ENCODE measurements at regions not wholly inside any gene's neighbourhood (a gene's known extent, or its start where the extent isn't known, plus 50 kb on each side); places are given as distances from the start of the nearest gene placed in this dataset.
"Not testable (repeated sequence)": the region's sequence is repeated elsewhere in the genome, so short reads cannot be mapped to it uniquely, and the experiment has no call there.

- no peak for DNase-seq (ENCODE audit: low read depth in 2 of 2)
These were observed 641.5 kb downstream of the GABRG1 start for GRCh38 chr4:45482346-45482745.

- DNase-seq (ENCODE audit: low read depth in 2 of 2), result no peak
These were observed 646.5 kb downstream of the GABRG1 start for GRCh38 chr4:45477311-45477733.

- DNase-seq (ENCODE audit: low read depth in 2 of 2), result no peak
These were observed 648.3 kb downstream of the GABRG1 start for GRCh38 chr4:45475548-45475947.

- no peak for DNase-seq (ENCODE audit: low read depth in 2 of 2)
These were observed 651.4 kb downstream of the GABRG1 start for GRCh38 chr4:45472490-45472889.

- no peak for DNase-seq (ENCODE audit: low read depth in 2 of 2)
These were observed 652.5 kb downstream of the GABRG1 start for GRCh38 chr4:45471335-45471734.

GRCh38 chr4:45467157-45467556 is 656.7 kb downstream of the GABRG1 start:
- DNase-seq (ENCODE audit: low read depth in 2 of 2), result no peak

- DNase-seq (ENCODE audit: low read depth in 2 of 2), result not testable (repeated sequence)
These were observed 663.7 kb downstream of the GABRG1 start for GRCh38 chr4:45460157-45460556.

GRCh38 chr4:45455217-45455616 is 668.6 kb downstream of the GABRG1 start:
- no peak for DNase-seq (ENCODE audit: low read depth in 2 of 2)

- no peak for DNase-seq (ENCODE audit: low read depth in 2 of 2)
These were observed 670.5 kb downstream of the GABRG1 start for GRCh38 chr4:45453258-45453853.

- no peak for DNase-seq (ENCODE audit: low read depth in 2 of 2)
These were observed 681.4 kb downstream of the GABRG1 start for GRCh38 chr4:45442466-45442865.

- no peak for DNase-seq (ENCODE audit: low read depth in 2 of 2)
These were observed 685.8 kb downstream of the GABRG1 start for GRCh38 chr4:45438047-45438446.

GRCh38 chr4:45437381-45437780 is 686.5 kb downstream of the GABRG1 start:
- no peak for DNase-seq (ENCODE audit: low read depth in 2 of 2)

- DNase-seq (ENCODE audit: low read depth in 2 of 2), result no peak
These were observed 698.7 kb downstream of the GABRG1 start for GRCh38 chr4:45425135-45425534.

- DNase-seq (ENCODE audit: low read depth in 2 of 2), result no peak
These were observed 697.5 kb upstream of the GNPDA2 start for GRCh38 chr4:45423896-45424295.

- DNase-seq (ENCODE audit: low read depth in 2 of 2), result not testable (repeated sequence)
These were observed 693.8 kb upstream of the GNPDA2 start for GRCh38 chr4:45420091-45420674.

- DNase-seq (ENCODE audit: low read depth in 2 of 2), result no peak
These were observed 684.4 kb upstream of the GNPDA2 start for GRCh38 chr4:45410701-45411210.

GRCh38 chr4:45409536-45409935 is 683.2 kb upstream of the GNPDA2 start:
- no peak for DNase-seq (ENCODE audit: low read depth in 2 of 2)

GRCh38 chr4:45408996-45409395 is 682.6 kb upstream of the GNPDA2 start:
- DNase-seq (ENCODE audit: low read depth in 2 of 2), result no peak

GRCh38 chr4:45399116-45399515 is 672.8 kb upstream of the GNPDA2 start:
- DNase-seq (ENCODE audit: low read depth in 2 of 2), result no peak

- no peak for DNase-seq (ENCODE audit: low read depth in 2 of 2)
These were observed 659.0 kb upstream of the GNPDA2 start for GRCh38 chr4:45385306-45385705.

- no peak for DNase-seq (ENCODE audit: low read depth in 2 of 2)
These were observed 644.1 kb upstream of the GNPDA2 start for GRCh38 chr4:45370408-45370807.

- no peak for DNase-seq (ENCODE audit: low read depth in 2 of 2)
These were observed 642.5 kb upstream of the GNPDA2 start for GRCh38 chr4:45368832-45369231.

GRCh38 chr4:45363931-45364330 is 637.6 kb upstream of the GNPDA2 start:
- no peak for DNase-seq (ENCODE audit: low read depth in 2 of 2)
